Loucy (cell line): ENCODE measurements at regions not wholly inside any gene's neighbourhood (a gene's known extent, or its start where the extent isn't known, plus 50 kb on each side); places are given as distances from the start of the nearest gene placed in this dataset.

ENCODE experiments used
- CTCF ChIP-seq: fragments of 200-600 bp; sonication (generic); conservative IDR thresholded peaks from 2 replicates; pipeline ENCODE4 v1.5.1; 2014; ENCODE audit warnings: mild to moderate bottlenecking, antibody characterized with exemption, low read length
- EZH2phosphoT487 ChIP-seq: fragments of 200-600 bp; IDR thresholded peaks from 2 replicates; pipeline ENCODE4 v1.6.1; 2018; ENCODE audit warnings: antibody characterized with exemption, mild to moderate bottlenecking, moderate library complexity, borderline replicate concordance

- TF ChIP-seq CTCF (no peak), EZH2phosphoT487 (no peak)
Measured at GRCh38 chr14:42229294-42229693, 622.6 kb downstream of the LRFN5 start.
